AG10803 (cell line): ENCODE measurements at regions not wholly inside any gene's neighbourhood (a gene's known extent, or its start where the extent isn't known, plus 50 kb on each side); places are given as distances from the start of the nearest gene placed in this dataset.

Source experiments
- DNase-seq: peaks from one replicate; pipeline ENCODE4 v3.0.0; 2010; ENCODE audit warnings: low read depth
- H3K4me3 ChIP-seq: 2 replicates; pipeline ENCODE4 v1.5.1; 2011; ENCODE audit warnings: mild to moderate bottlenecking, low read length, control low read depth
- CTCF ChIP-seq: conservative IDR thresholded peaks from 2 replicates; pipeline ENCODE4 v1.5.1; 2011; ENCODE audit warnings: mild to moderate bottlenecking, low read length, control low read depth, inconsistent platforms

- DNase-seq, result peak; percentile 51
- no peak for TF ChIP-seq CTCF
- no peak overlapping the region for H3K4me3 ChIP-seq
These were observed 298.3 kb downstream of the RPS24 start for GRCh38 chr10:78332012-78332411.

- TF ChIP-seq CTCF, result no peak
- no peak for DNase-seq
- no peak overlapping the region for H3K4me3 ChIP-seq
These were observed 299.0 kb downstream of the RPS24 start for GRCh38 chr10:78332657-78333056.

GRCh38 chr10:78333362-78334143, 299.9 kb downstream of the RPS24 start:
- no peak for DNase-seq
- H3K4me3 ChIP-seq, result no peak overlapping the region
- TF ChIP-seq CTCF, result no peak

- H3K4me3 ChIP-seq, result no peak overlapping the region
- no peak for DNase-seq
- no peak for TF ChIP-seq CTCF
These were observed 301.7 kb downstream of the RPS24 start for GRCh38 chr10:78335371-78335690.

- DNase-seq, result peak; percentile 76
- TF ChIP-seq CTCF, result no peak
These were observed 302.2 kb downstream of the RPS24 start for GRCh38 chr10:78335691-78336401.

GRCh38 chr10:78336402-78336791, 302.7 kb downstream of the RPS24 start:
- no peak for TF ChIP-seq CTCF
- DNase-seq, result peak; percentile 97

More at GRCh38 chr10:78335691-78336401, 302.2 kb downstream of the RPS24 start:
- no peak overlapping the region for H3K4me3 ChIP-seq

GRCh38 chr10:78337016-78337415, 303.4 kb downstream of the RPS24 start:
- H3K4me3 ChIP-seq, result no peak overlapping the region
- no peak for DNase-seq
- TF ChIP-seq CTCF, result no peak

More at GRCh38 chr10:78336402-78336791, 302.7 kb downstream of the RPS24 start:
- no peak overlapping the region for H3K4me3 ChIP-seq
